ENCODE measurements at regions not wholly inside any gene's neighbourhood (a gene's known extent, or its start where the extent isn't known, plus 50 kb on each side); places are given as distances from the start of the nearest gene placed in this dataset.

DNA sequence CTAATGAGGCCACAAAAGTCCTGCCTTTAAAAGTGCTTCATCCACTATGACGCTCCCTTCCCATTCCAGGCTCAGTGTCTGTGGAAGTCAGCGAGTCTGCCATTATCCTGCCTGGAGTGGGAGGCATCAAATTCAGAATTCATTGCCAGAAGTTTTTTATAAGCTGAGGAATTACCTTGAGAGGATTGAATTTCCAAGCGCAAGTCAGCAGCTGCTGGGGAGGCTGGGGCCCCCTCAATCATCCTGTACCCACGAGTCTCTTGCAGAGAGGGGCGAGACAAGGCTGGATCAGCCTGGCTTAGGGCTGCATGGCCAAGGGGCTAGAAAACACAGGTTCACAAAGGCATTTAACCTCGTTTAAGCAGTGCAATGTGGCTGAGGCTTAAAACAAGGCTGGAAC lies 170.5 kb upstream of the NOCT start:
- H4K20me1 ChIP-seq (ENCODE audit: insufficient read depth, low read length, poor library complexity, severe bottlenecking): no peaks in the 10 kb centered on the region
- no peak overlapping the region for H3K9ac ChIP-seq (ENCODE audit: low read depth, low read length, poor library complexity, severe bottlenecking)
- H3K36me3 ChIP-seq (ENCODE audit: insufficient read depth, low read length): no peaks in the 10 kb centered on the region
- H3K4me1 ChIP-seq (ENCODE audit: insufficient read depth, low read length, poor library complexity, severe bottlenecking): no peaks in the 10 kb centered on the region
- TF ChIP-seq, protein P1, sequence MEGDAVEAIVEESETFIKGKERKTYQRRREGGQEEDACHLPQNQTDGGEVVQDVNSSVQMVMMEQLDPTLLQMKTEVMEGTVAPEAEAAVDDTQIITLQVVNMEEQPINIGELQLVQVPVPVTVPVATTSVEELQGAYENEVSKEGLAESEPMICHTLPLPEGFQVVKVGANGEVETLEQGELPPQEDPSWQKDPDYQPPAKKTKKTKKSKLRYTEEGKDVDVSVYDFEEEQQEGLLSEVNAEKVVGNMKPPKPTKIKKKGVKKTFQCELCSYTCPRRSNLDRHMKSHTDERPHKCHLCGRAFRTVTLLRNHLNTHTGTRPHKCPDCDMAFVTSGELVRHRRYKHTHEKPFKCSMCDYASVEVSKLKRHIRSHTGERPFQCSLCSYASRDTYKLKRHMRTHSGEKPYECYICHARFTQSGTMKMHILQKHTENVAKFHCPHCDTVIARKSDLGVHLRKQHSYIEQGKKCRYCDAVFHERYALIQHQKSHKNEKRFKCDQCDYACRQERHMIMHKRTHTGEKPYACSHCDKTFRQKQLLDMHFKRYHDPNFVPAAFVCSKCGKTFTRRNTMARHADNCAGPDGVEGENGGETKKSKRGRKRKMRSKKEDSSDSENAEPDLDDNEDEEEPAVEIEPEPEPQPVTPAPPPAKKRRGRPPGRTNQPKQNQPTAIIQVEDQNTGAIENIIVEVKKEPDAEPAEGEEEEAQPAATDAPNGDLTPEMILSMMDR (conservative IDR thresholded peaks at IDR 0.05; ENCODE audit: low read length): no peak
- no peak overlapping the region for H3K4me2 ChIP-seq (ENCODE audit: low read depth, low read length, poor library complexity, severe bottlenecking)
- no peaks in the 10 kb centered on the region for H3F3A ChIP-seq (ENCODE audit: low read depth)
- H3K4me3 ChIP-seq (ENCODE audit: low read length, poor library complexity, severe bottlenecking): no peak overlapping the region
- no peaks in the 10 kb centered on the region for H3K9me2 ChIP-seq (replicated peaks; ENCODE audit: low read depth, low read length)
- no peaks in the 10 kb centered on the region for H3K79me2 ChIP-seq (ENCODE audit: insufficient read depth, low read length)
- H2AFZ ChIP-seq (ENCODE audit: low read length): no peak overlapping the region
- no peaks in the 10 kb centered on the region for H3K9me3 ChIP-seq (ENCODE audit: insufficient read depth, low read depth, low read length)
- no peaks in the 10 kb centered on the region for H3K27me3 ChIP-seq (ENCODE audit: insufficient read depth, low read length, poor library complexity, severe bottlenecking)

DNA sequence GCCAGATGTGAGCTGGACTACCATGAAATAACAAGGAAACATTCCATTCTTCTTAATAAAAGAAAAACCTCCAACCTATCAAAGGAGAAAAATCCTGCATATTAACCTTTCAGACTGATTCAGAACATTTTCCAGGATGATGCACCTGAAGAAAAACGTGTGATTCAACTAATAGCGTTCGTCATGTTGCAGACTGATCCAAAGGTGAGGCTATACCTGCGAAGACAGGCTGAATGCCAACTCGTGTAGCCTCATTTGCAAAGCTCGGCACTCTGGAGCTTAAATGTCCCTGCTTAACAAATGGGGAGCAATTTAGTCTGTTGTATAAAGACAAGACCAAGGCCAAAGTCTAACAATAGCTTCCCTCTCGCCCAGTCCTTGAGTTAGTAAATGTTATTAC lies 172.0 kb upstream of the NOCT start:
- no peaks in the 10 kb centered on the region for H3K9me2 ChIP-seq (replicated peaks; ENCODE audit: low read depth, low read length)
- H3K27me3 ChIP-seq (ENCODE audit: insufficient read depth, low read length, poor library complexity, severe bottlenecking): no peaks in the 10 kb centered on the region
- no peak overlapping the region for H2AFZ ChIP-seq (ENCODE audit: low read length)
- no peak overlapping the region for H3K9ac ChIP-seq (ENCODE audit: low read depth, low read length, poor library complexity, severe bottlenecking)
- H3F3A ChIP-seq (ENCODE audit: low read depth): no peaks in the 10 kb centered on the region
- no peaks in the 10 kb centered on the region for H3K4me1 ChIP-seq (ENCODE audit: insufficient read depth, low read length, poor library complexity, severe bottlenecking)
- H4K20me1 ChIP-seq (ENCODE audit: insufficient read depth, low read length, poor library complexity, severe bottlenecking): no peaks in the 10 kb centered on the region
- no peak for TF ChIP-seq EZH2phosphoT487 (IDR thresholded peaks at IDR 0.05; ENCODE audit: borderline replicate concordance)
- TF ChIP-seq, protein P1 (conservative IDR thresholded peaks at IDR 0.05; ENCODE audit: low read length): no peak
- no peaks in the 10 kb centered on the region for H3K36me3 ChIP-seq (ENCODE audit: insufficient read depth, low read length)
- no peak overlapping the region for H3K4me2 ChIP-seq (ENCODE audit: low read depth, low read length, poor library complexity, severe bottlenecking)
- H3K4me3 ChIP-seq (ENCODE audit: low read length, poor library complexity, severe bottlenecking): no peak overlapping the region
- no peaks in the 10 kb centered on the region for H3K9me3 ChIP-seq (ENCODE audit: insufficient read depth, low read depth, low read length)
- no peaks in the 10 kb centered on the region for H3K79me2 ChIP-seq (ENCODE audit: insufficient read depth, low read length)

DNA sequence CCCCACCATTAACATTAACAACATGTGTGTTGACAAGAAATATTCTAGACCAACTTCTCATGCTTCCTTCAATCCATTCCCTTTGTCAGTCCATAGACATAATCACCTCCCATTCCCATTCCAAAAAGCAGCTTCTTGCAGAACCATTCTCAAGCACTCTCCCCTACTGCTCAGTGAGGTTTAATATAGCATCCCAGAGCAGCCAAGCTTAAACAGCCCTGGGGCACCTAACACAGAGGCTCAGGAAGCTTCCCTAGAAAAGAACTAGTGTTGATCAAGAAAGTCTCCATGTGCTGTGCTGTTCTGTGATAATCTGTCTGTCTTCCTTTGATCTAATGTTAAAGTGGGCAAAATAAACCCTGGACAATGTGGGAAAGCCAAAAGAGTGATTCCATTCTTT lies 174.2 kb upstream of the NOCT start:
- Histone ChIP-seq H3K9me2 (replicated peaks; ENCODE audit: low read depth, low read length) (no peaks in the 10 kb centered on the region), H3K79me2 (ENCODE audit: insufficient read depth, low read length) (no peaks in the 10 kb centered on the region), H3K4me1 (ENCODE audit: insufficient read depth, low read length, poor library complexity, severe bottlenecking) (no peaks in the 10 kb centered on the region), H3K9ac (ENCODE audit: low read depth, low read length, poor library complexity, severe bottlenecking) (no peak overlapping the region), H3K36me3 (ENCODE audit: insufficient read depth, low read length) (no peaks in the 10 kb centered on the region), H3K4me3 (ENCODE audit: low read length, poor library complexity, severe bottlenecking) (no peak overlapping the region), H4K20me1 (ENCODE audit: insufficient read depth, low read length, poor library complexity, severe bottlenecking) (no peaks in the 10 kb centered on the region), H3F3A (ENCODE audit: low read depth) (no peaks in the 10 kb centered on the region), H3K9me3 (ENCODE audit: insufficient read depth, low read depth, low read length) (no peaks in the 10 kb centered on the region), H2AFZ (ENCODE audit: low read length) (no peak overlapping the region), H3K27me3 (ENCODE audit: insufficient read depth, low read length, poor library complexity, severe bottlenecking) (no peaks in the 10 kb centered on the region), H3K4me2 (ENCODE audit: low read depth, low read length, poor library complexity, severe bottlenecking) (no peak overlapping the region)
- TF ChIP-seq, protein P1 (conservative IDR thresholded peaks at IDR 0.05; ENCODE audit: low read length): no peak
- no peak for TF ChIP-seq EZH2phosphoT487 (IDR thresholded peaks at IDR 0.05; ENCODE audit: borderline replicate concordance)
